Right lobe of liver (tissue), 4 donors: ENCODE measurements at regions not wholly inside any gene's neighbourhood (a gene's known extent, or its start where the extent isn't known, plus 50 kb on each side); places are given as distances from the start of the nearest gene placed in this dataset.

Source experiments
- CTCF ChIP-seq, 4 donors: fragments of 200-600 bp in 3 of 4; fragments of 450-650 bp in 1 of 4; IDR thresholded peaks; one replicate each; pipeline versions ENCODE4 v1.5.1 to v1.8.0; 2016 to 2022; ENCODE audit warnings: antibody characterized with exemption in 4 of 4, mild to moderate bottlenecking in 2 of 4
- POLR2A ChIP-seq: fragments of 450-650 bp; IDR thresholded peaks from one replicate; pipeline ENCODE4 v1.6.1; 2017; ENCODE audit warnings: antibody characterized with exemption, mild to moderate bottlenecking
- donor health status: DM: no; HTN: no; CAD: no.
- donor health status: DM: no; HTN: no; CAD: no.
- donor health status: DM: no; HTN: yes; CAD: no.

GRCh38 chr10:21359202-21359601 lies 166.3 kb downstream of the SKIDA1 start:
- TF ChIP-seq CTCF (IDR thresholded peaks at IDR 0.05) = no peak
- TF ChIP-seq POLR2A = no peak
